Choroid plexus epithelial cell (primary cell): ENCODE measurements at regions not wholly inside any gene's neighbourhood (a gene's known extent, or its start where the extent isn't known, plus 50 kb on each side); places are given as distances from the start of the nearest gene placed in this dataset.

Experiments
- DNase-seq: peaks from one replicate; pipeline ENCODE4 v3.0.0-alpha.2; 2010; ENCODE audit warnings: low read depth
- H3K4me3 ChIP-seq: 2 replicates; pipeline ENCODE4 v1.5.1; 2011; ENCODE audit warnings: low read depth, mild to moderate bottlenecking, control low read depth, low read length, moderate library complexity
- TF ChIP-seq, protein P1 (sequence below): conservative IDR thresholded peaks from 2 replicates; pipeline ENCODE4 v1.5.1; 2011; ENCODE audit warnings: low read depth, mild to moderate bottlenecking, control low read depth, inconsistent platforms, low read length, moderate library complexity

DNA sequence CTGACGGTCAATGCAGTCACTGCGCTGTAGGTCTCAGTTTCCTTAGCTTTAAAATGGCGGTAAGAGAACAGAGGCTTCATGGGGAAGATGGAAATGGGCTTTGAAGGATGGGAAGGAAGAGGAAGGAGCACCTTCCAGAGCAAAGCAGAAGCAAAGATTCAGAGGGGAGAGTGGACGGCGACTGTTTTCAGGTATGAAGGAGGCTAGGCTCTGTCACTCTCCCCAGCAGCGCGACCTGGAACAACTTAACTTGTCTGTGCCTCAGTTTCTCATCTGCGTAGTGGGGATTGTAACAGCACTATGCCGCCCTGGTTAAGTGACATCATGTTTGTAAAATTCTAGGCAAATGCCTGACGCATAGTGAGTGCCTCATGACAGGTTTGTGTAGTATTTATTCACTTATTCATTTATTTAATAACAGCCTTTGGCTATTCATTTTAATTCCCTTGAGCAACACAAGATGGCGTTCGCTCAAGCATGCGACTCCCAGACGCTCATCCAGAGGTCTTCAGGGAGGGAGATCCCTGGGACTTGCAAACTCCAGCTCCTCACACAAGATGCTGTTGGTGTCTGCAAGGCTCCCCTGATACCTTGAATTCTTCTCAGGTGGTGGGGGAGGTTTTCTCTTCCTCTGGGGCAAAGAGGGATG is 336.3 kb downstream of the DYSF start:
- no peak overlapping the region for H3K4me3 ChIP-seq
- TF ChIP-seq, protein P1, sequence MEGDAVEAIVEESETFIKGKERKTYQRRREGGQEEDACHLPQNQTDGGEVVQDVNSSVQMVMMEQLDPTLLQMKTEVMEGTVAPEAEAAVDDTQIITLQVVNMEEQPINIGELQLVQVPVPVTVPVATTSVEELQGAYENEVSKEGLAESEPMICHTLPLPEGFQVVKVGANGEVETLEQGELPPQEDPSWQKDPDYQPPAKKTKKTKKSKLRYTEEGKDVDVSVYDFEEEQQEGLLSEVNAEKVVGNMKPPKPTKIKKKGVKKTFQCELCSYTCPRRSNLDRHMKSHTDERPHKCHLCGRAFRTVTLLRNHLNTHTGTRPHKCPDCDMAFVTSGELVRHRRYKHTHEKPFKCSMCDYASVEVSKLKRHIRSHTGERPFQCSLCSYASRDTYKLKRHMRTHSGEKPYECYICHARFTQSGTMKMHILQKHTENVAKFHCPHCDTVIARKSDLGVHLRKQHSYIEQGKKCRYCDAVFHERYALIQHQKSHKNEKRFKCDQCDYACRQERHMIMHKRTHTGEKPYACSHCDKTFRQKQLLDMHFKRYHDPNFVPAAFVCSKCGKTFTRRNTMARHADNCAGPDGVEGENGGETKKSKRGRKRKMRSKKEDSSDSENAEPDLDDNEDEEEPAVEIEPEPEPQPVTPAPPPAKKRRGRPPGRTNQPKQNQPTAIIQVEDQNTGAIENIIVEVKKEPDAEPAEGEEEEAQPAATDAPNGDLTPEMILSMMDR: peak; percentile 35
- DNase-seq: peak; percentile 34

DNA sequence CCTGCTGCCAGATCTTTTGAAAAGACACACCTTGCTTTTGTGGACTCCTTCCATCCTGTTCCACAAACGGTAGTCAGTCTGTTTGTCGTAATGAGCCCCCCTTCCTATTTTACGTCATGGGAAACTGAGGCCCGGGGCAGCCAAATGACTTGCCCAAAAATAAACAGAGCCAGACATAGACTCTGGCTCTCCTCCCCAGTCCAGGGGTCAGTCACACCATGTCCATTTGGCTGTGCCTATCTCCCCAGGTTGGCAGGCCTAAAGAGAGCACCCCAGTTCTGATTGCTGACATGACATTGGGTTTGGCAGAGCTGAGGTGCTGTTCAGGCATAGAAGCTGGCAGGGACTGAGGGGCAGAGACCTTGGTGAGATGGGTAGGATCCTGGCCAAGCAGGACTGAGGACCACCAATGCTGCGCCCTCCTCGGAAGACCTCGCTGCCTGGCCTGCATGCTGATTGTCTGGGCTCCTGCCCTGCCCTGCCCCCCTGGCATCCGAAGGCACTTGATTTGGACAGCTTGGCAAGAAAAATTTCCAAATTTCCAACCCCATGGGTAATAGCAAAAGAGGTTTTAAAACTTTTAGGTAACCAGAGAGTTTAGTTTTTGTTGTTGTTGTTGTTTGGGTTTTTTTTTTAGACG is 335.4 kb downstream of the DYSF start:
- H3K4me3 ChIP-seq: no peak overlapping the region
- TF ChIP-seq, protein P1: no peak
- no peak for DNase-seq

DNA sequence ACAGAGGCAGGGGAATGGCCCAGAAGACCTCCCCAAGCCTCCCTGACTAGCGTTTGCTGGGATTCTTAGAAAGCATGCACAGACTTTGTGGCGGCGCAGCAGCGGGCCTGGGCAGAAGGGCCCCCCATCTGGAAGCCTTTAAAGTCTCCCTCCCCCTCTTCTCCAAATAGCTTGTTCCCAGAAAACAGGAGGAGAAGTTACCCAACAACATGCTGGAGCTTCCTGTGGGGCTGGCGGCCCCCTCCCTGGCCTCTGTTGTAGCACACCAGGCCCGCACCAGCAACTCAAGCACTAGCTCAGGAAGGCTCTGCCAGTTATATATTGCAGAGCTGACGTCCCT is 334.8 kb downstream of the DYSF start:
- DNase-seq: no peak
- H3K4me3 ChIP-seq: no peak overlapping the region
- TF ChIP-seq, protein P1: no peak

DNA sequence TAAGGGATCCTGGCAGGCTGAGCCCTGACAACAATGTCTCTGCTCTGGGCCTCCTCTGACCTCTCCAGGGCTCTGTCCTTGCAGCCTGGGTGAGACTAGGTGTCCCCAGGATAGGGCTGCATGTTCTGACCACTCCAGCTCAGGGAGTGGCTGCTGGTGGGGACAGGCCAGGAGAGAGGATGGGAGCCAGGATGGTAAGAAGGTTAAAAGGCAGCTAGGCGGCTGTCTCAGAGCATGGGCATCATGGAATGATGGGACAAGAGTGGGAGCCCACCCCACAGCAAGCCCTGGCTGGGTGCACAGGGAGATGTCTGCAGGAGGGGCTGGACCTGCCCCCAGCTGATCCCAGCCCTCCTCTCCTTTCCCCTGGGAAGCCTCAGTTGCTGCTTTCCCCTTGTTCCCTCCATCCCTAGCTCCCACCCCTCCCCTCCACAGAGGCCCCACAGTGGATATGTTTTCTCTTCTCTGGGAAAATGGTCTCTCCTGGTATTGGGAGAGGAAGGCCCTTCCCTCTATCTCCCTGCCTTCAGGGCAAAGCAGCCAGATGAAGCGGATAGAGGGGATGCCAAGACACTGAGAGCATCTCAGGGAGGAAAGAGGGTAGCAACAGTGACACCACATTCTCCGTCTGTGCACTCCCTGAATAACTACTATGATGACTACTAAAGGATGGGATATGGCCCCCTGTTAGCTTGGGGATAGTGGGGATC is 334.3 kb downstream of the DYSF start:
- no peak overlapping the region for H3K4me3 ChIP-seq
- TF ChIP-seq, protein P1: no peak
- no peak for DNase-seq

DNA sequence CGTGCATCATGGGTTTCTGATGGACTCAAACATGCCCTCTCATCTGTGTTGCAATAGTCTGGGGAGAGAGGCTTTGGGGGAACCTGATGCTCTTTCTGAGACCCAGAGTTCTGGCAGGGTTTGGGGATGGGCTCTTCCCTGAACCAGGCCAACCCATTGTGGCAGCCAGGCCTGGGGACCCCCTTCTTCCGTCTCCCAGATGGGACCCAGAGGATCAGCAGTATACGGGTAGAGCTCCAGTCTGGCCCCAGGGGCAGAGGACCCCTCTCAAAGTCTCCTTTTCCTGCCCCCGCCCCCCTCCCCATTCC is 333.7 kb downstream of the DYSF start:
- DNase-seq: no peak
- TF ChIP-seq, protein P1: no peak
- H3K4me3 ChIP-seq: no peak overlapping the region

DNA sequence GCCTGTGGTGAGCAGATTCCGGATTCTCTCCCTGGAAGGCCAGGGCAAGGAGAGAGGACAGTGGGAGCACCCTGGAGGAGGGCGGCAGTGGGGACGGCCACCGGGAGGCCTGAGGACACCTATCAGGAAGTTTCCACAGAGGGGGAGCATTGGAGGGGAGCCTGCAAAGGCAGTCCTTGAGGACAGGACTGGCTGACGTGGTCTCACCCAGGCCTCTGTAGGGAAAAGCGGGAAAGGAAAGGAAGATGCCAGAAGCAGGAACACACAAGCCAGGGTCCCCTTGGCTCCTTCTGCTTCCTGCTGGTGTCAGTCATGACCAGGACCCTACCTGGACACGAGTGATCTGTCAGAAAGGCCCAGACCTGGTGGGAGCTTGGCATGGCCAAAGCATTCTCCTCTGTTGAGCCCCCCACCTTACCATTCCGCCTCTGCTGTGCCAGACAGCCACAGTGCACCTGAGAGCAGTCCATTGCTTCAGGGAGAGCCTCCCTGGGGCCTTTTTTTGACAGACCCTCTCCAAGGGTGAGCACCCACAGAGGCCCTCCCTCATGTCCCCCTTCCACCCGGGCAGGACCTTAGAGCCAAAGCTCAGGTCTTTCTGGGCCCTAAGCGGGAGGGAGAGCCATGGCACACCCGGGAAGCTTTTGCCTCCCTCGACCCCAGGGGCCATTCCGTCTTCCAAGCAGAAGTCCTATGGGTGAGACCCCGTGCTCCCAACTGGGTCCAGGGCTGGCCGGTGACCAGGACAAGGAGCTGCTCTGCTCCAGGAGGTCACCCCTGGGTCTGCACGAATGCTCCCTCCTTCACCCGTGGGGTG is 333.1 kb downstream of the DYSF start:
- no peak for DNase-seq
- TF ChIP-seq, protein P1: no peak
- no peak overlapping the region for H3K4me3 ChIP-seq
